ENCODE measurements at regions not wholly inside any gene's neighbourhood (a gene's known extent, or its start where the extent isn't known, plus 50 kb on each side); places are given as distances from the start of the nearest gene placed in this dataset.

DNA sequence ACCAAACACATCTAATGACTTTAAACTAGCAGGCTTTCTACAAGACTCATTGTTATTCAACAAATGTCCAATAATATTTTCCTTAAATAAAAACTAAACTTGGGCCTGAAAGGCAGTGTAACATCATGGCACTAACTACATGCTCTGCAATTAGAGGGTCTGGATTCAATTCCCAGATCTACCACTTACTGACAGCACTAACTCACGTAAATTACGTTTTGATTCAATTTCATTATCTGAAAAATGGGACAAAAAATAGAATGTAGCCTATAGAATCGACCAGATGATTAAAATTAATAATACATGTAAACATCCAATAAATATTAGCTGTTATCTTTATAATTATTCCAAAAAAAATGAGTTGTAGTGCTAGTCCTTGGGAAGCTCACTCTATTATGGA lies 98.0 kb upstream of the DDX18 start:
- Histone ChIP-seq H2BK12ac (ENCODE audit: low read depth, low read length) (no peak overlapping the region), H2BK20ac (ENCODE audit: low read length) (no peak overlapping the region), H3K79me1 (ENCODE audit: low read depth, low read length) (no peaks in the 10 kb centered on the region), H3K9ac (replicated peaks in 1 of 4; ENCODE audit: extremely low read depth in 1 of 4, low read depth in 3 of 4, low read length in 3 of 4) (no peak overlapping the region), H2BK5ac (ENCODE audit: low read depth, low read length) (no peak overlapping the region), H4K20me1 (replicated peaks in 1 of 2; ENCODE audit: control insufficient read depth in 1 of 2, insufficient read depth in 2 of 2, low read length in 2 of 2) (no peaks in the 10 kb centered on the region), H4K5ac (ENCODE audit: insufficient read length, low read depth, low read length) (no peak overlapping the region), H3K27ac (ENCODE audit: low read depth, low read length) (no peak overlapping the region), H3K9me3 (ENCODE audit: insufficient read depth in 2 of 2, low read depth in 1 of 2, low read length in 1 of 2) (no peaks in the 10 kb centered on the region), H3K18ac (ENCODE audit: extremely low read depth, low read length) (no peak overlapping the region), H4K8ac (ENCODE audit: extremely low read depth, insufficient read depth, low read length) (no peak overlapping the region), H2BK15ac (ENCODE audit: low read length) (no peak overlapping the region), H3K36me3 (ENCODE audit: control insufficient read depth in 2 of 4, insufficient read depth in 4 of 4, low read length in 3 of 4) (no peaks in the 10 kb centered on the region), H4K91ac (replicated peaks; ENCODE audit: insufficient read length, low read length) (no peak overlapping the region), H3K4me2 (ENCODE audit: insufficient read depth in 1 of 2, low read depth in 2 of 2, low read length in 2 of 2) (no peak overlapping the region), H3K23ac (ENCODE audit: insufficient read length) (no peak overlapping the region), H3K27me3 (replicated peaks in 1 of 4; ENCODE audit: control insufficient read depth in 3 of 4, extremely low read depth in 1 of 4, insufficient read depth in 3 of 4, low read length in 3 of 4) (no peaks in the 10 kb centered on the region), H2AFZ (ENCODE audit: low read length) (no peak overlapping the region), H3K4me1 (replicated peaks in 1 of 4; ENCODE audit: control insufficient read depth in 3 of 4, insufficient read depth in 4 of 4, low read length in 3 of 4) (no peaks in the 10 kb centered on the region), H3K4ac (replicated peaks; ENCODE audit: insufficient read length, low read depth, low read length) (no peak overlapping the region), H3K56ac (replicated peaks; ENCODE audit: insufficient read length, low read depth, low read length) (no peak overlapping the region), H2AK5ac (ENCODE audit: low read depth, low read length) (no peak overlapping the region), H3K4me3 (ENCODE audit: extremely low read depth in 1 of 4, insufficient read depth in 2 of 4, low read depth in 3 of 4, low read length in 4 of 4) (no peak overlapping the region), H3K79me2 (ENCODE audit: control insufficient read depth in 1 of 2, insufficient read depth in 2 of 2, low read length in 2 of 2) (no peaks in the 10 kb centered on the region), H2BK120ac (replicated peaks; ENCODE audit: low read depth, low read length) (no peak overlapping the region), H3K14ac (ENCODE audit: insufficient read length) (no peak overlapping the region), H3K23me2 (ENCODE audit: low read depth, low read length) (no peaks in the 10 kb centered on the region; the same call in 1 of the 2 replicates)
- FAIRE-seq (no peak), DNase-seq (ENCODE audit: low read depth in 1 of 2, low spot score in 2 of 2) (no peak)
- 89% methylated on average over 3 of the region's 3 CpGs; no CpG with 5 or more reads in 1 of the 2 experiments for WGBS, 2 experiments (ENCODE audit: extremely low coverage in 1 of 2, insufficient coverage in 1 of 2, insufficient read length in 1 of 2, insufficient replicate concordance in 2 of 2, low coverage in 1 of 2, low lambda C conversion rate in 2 of 2, missing lambda C conversion rate in 1 of 2)
- ChIA-PET CTCF (ENCODE audit: partially characterized antibody) (interaction anchor here (0.6 kb wide), 1 partner anchor 9 kb away, joined by 3 read pairs; no protein-coding TSS in a partner anchor), POLR2A (ENCODE audit: partially characterized antibody) (no interaction called here)
- no peak for TF ChIP-seq ZNF274 (IDR thresholded peaks at IDR 0.05; ENCODE audit: borderline replicate concordance, extremely low read depth, low read length)
